Endothelial cell (in vitro differentiated cells): ENCODE measurements at regions not wholly inside any gene's neighbourhood (a gene's known extent, or its start where the extent isn't known, plus 50 kb on each side); places are given as distances from the start of the nearest gene placed in this dataset.
"Not testable (repeated sequence)": the region's sequence is repeated elsewhere in the genome, so short reads cannot be mapped to it uniquely, and the experiment has no call there.

Experiments
- DNase-seq: peaks from one replicate; pipeline ENCODE4 v3.0.0; 2021; ENCODE audit warnings: low spot score
- H3K27ac Mint-ChIP-seq: one replicate; pipeline ENCODE4 v1.8.0; 2021; ENCODE audit warnings: mixed read lengths, inconsistent platforms; ENCODE audit not compliant: unreplicated experiment
- H3K27me3 Mint-ChIP-seq: one replicate; pipeline ENCODE4 v1.8.0; 2021; ENCODE audit warnings: mild to moderate bottlenecking, moderate library complexity, mixed read lengths, inconsistent platforms; ENCODE audit not compliant: unreplicated experiment
- H3K36me3 Mint-ChIP-seq: one replicate; pipeline ENCODE4 v1.8.0; 2021; ENCODE audit warnings: mild to moderate bottlenecking, low read depth, mixed read lengths, inconsistent platforms; ENCODE audit not compliant: unreplicated experiment
- H3K4me1 Mint-ChIP-seq: one replicate; pipeline ENCODE4 v1.8.0; 2021; ENCODE audit warnings: mild to moderate bottlenecking, mixed read lengths, inconsistent platforms; ENCODE audit not compliant: unreplicated experiment
- H3K4me3 Mint-ChIP-seq: one replicate; pipeline ENCODE4 v1.8.0; 2021; ENCODE audit warnings: mild to moderate bottlenecking, mixed read lengths, inconsistent platforms; ENCODE audit not compliant: unreplicated experiment
- H3K9me3 Mint-ChIP-seq: one replicate; pipeline ENCODE4 v1.8.0; 2021; ENCODE audit warnings: mixed read lengths, inconsistent platforms; ENCODE audit not compliant: unreplicated experiment
- TF ChIP-seq, protein P1 (sequence below): fragments of 200-600 bp; sonication (generic); IDR thresholded peaks from one replicate; pipeline ENCODE4 v1.5.0; 2021; ENCODE audit warnings: antibody characterized with exemption; ENCODE audit not compliant: unreplicated experiment

DNA sequence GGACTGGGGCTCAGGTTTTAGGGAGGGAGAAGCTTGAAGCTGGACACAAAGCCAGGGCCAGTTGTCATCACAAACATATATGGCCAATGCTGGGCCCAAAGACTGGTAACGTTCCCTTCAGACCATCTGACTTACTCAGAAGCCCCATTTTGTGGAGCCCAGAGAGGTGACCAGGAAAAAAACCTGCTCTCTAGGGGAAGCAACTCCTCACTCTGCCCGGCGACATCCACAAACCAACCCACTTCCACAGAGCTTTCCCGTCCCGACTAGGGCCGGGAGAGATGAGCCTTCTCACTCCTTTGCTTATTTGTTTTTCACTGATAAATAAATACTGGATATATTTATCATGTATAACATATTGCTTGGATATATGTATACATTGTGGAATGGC is 180.9 kb upstream of the RTL1 start:
- Mint-ChIP-seq H3K4me1 (no peaks in the 10 kb centered on the region), H3K27me3 (peaks cover 2% of the 10 kb centered on the region), H3K36me3 (no peaks in the 10 kb centered on the region), H3K27ac (no peak overlapping the region), H3K9me3 (no peaks in the 10 kb centered on the region), H3K4me3 (no peak overlapping the region)
- DNase-seq, result no peak
- TF ChIP-seq, protein P1, sequence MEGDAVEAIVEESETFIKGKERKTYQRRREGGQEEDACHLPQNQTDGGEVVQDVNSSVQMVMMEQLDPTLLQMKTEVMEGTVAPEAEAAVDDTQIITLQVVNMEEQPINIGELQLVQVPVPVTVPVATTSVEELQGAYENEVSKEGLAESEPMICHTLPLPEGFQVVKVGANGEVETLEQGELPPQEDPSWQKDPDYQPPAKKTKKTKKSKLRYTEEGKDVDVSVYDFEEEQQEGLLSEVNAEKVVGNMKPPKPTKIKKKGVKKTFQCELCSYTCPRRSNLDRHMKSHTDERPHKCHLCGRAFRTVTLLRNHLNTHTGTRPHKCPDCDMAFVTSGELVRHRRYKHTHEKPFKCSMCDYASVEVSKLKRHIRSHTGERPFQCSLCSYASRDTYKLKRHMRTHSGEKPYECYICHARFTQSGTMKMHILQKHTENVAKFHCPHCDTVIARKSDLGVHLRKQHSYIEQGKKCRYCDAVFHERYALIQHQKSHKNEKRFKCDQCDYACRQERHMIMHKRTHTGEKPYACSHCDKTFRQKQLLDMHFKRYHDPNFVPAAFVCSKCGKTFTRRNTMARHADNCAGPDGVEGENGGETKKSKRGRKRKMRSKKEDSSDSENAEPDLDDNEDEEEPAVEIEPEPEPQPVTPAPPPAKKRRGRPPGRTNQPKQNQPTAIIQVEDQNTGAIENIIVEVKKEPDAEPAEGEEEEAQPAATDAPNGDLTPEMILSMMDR, result no peak

- TF ChIP-seq, protein P1, result no peak
- H3K9me3 Mint-ChIP-seq, result no peaks in the 10 kb centered on the region
- peaks cover 4% of the 10 kb centered on the region for H3K4me1 Mint-ChIP-seq
- DNase-seq, result no peak
- H3K4me3 Mint-ChIP-seq, result no peak overlapping the region
- H3K27ac Mint-ChIP-seq, result no peak overlapping the region
- H3K27me3 Mint-ChIP-seq, result peaks cover 2% of the 10 kb centered on the region
- H3K36me3 Mint-ChIP-seq, result no peaks in the 10 kb centered on the region
Measured at GRCh38 chr14:101086926-101087325, 183.4 kb upstream of the RTL1 start.

DNA sequence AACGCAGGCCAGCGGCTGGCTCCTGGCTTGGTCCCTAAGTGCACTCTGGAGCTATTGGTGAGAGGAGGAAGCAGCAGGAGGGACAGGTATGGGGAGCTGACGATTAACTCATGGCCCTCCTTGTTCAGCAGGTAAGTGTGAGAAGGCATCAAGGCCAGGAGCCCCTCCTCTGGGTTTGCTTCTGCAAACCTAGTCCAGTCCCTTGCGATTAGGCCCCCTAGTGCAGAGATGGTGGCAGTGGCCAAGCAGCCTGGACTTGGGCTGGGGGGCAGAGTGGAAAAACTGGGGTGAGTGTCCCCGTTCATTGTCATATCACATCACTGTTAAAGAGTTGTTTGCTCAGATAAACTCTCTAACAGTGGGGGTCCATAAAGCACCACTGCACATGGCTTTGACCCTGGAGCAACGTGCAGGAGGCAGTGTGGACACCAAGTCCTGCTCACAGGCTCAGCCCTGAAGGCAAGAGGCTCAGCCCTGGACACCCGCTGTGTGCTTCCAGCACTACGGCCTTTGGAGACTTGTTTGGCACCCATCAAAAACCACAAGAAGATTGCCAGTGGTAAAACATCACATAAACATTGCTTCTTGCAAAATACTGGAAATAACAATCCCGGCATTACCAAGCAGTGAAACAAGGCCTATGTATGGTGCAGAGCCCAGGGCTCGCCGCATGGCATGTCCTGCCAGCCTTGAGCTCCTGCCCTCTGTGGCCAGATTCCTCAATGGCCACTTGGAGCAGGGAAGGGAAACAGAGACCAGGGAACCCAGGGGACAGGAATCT is 184.3 kb upstream of the RTL1 start:
- H3K4me1 Mint-ChIP-seq, result peaks cover 4% of the 10 kb centered on the region
- H3K36me3 Mint-ChIP-seq, result no peaks in the 10 kb centered on the region
- no peaks in the 10 kb centered on the region for H3K9me3 Mint-ChIP-seq
- H3K4me3 Mint-ChIP-seq, result no peak overlapping the region
- TF ChIP-seq, protein P1, result no peak
- DNase-seq, result no peak
- H3K27ac Mint-ChIP-seq, result no peak overlapping the region
- H3K27me3 Mint-ChIP-seq, result peaks cover 2% of the 10 kb centered on the region

- H3K27me3 Mint-ChIP-seq, result peaks cover 2% of the 10 kb centered on the region
- no peak overlapping the region for H3K27ac Mint-ChIP-seq
- peaks cover 4% of the 10 kb centered on the region for H3K4me1 Mint-ChIP-seq
- H3K4me3 Mint-ChIP-seq, result no peak overlapping the region
- H3K9me3 Mint-ChIP-seq, result no peaks in the 10 kb centered on the region
- H3K36me3 Mint-ChIP-seq, result no peaks in the 10 kb centered on the region
- TF ChIP-seq, protein P1, result no peak
- DNase-seq, result no peak
Measured at GRCh38 chr14:101088395-101088667, 184.8 kb upstream of the RTL1 start.

GRCh38 chr14:101088714-101089113 is 185.2 kb upstream of the RTL1 start:
- Mint-ChIP-seq H3K9me3 (no peaks in the 10 kb centered on the region), H3K27ac (no peak overlapping the region), H3K27me3 (peaks cover 2% of the 10 kb centered on the region), H3K36me3 (no peaks in the 10 kb centered on the region), H3K4me3 (no peak overlapping the region), H3K4me1 (peaks cover 4% of the 10 kb centered on the region)
- TF ChIP-seq, protein P1, result no peak
- DNase-seq, result no peak

- H3K36me3 Mint-ChIP-seq, result not testable (repeated sequence)
Measured at GRCh38 chr14:101090478-101090877, 187.0 kb upstream of the RTL1 start.

More at GRCh38 chr14:101090478-101090877, 187.0 kb upstream of the RTL1 start:
- not testable (repeated sequence) for H3K4me1 Mint-ChIP-seq, H3K27me3 Mint-ChIP-seq, DNase-seq, H3K9me3 Mint-ChIP-seq, H3K4me3 Mint-ChIP-seq, H3K27ac Mint-ChIP-seq
